Endothelial cell (in vitro differentiated cells): ENCODE measurements at regions not wholly inside any gene's neighbourhood (a gene's known extent, or its start where the extent isn't known, plus 50 kb on each side); places are given as distances from the start of the nearest gene placed in this dataset.

Experiments used
- DNase-seq: peaks from one replicate; pipeline ENCODE4 v3.0.0; 2021; ENCODE audit warnings: low spot score
- H3K27ac Mint-ChIP-seq: one replicate; pipeline ENCODE4 v1.8.0; 2021; ENCODE audit warnings: mixed read lengths, inconsistent platforms; ENCODE audit not compliant: unreplicated experiment
- H3K27me3 Mint-ChIP-seq: one replicate; pipeline ENCODE4 v1.8.0; 2021; ENCODE audit warnings: mild to moderate bottlenecking, moderate library complexity, mixed read lengths, inconsistent platforms; ENCODE audit not compliant: unreplicated experiment
- H3K36me3 Mint-ChIP-seq: one replicate; pipeline ENCODE4 v1.8.0; 2021; ENCODE audit warnings: mild to moderate bottlenecking, low read depth, mixed read lengths, inconsistent platforms; ENCODE audit not compliant: unreplicated experiment
- H3K4me1 Mint-ChIP-seq: one replicate; pipeline ENCODE4 v1.8.0; 2021; ENCODE audit warnings: mild to moderate bottlenecking, mixed read lengths, inconsistent platforms; ENCODE audit not compliant: unreplicated experiment
- H3K4me3 Mint-ChIP-seq: one replicate; pipeline ENCODE4 v1.8.0; 2021; ENCODE audit warnings: mild to moderate bottlenecking, mixed read lengths, inconsistent platforms; ENCODE audit not compliant: unreplicated experiment
- H3K9me3 Mint-ChIP-seq: one replicate; pipeline ENCODE4 v1.8.0; 2021; ENCODE audit warnings: mixed read lengths, inconsistent platforms; ENCODE audit not compliant: unreplicated experiment
- CTCF ChIP-seq: fragments of 200-600 bp; sonication (generic); IDR thresholded peaks from one replicate; pipeline ENCODE4 v1.5.0; 2021; ENCODE audit warnings: antibody characterized with exemption; ENCODE audit not compliant: unreplicated experiment

- no peaks in the 10 kb centered on the region for H3K36me3 Mint-ChIP-seq
- no peaks in the 10 kb centered on the region for H3K27me3 Mint-ChIP-seq
- no peak for TF ChIP-seq CTCF
- no peaks in the 10 kb centered on the region for H3K9me3 Mint-ChIP-seq
- no peak overlapping the region for H3K27ac Mint-ChIP-seq
- no peak overlapping the region for H3K4me3 Mint-ChIP-seq
- no peak for DNase-seq
- H3K4me1 Mint-ChIP-seq, result peaks cover 3% of the 10 kb centered on the region
Observed at GRCh38 chr2:48251437-48252148, 62.9 kb upstream of the FOXN2 start.

GRCh38 chr2:48253301-48253700 lies 61.2 kb upstream of the FOXN2 start:
- Mint-ChIP-seq H3K27me3 (no peaks in the 10 kb centered on the region), H3K27ac (no peak overlapping the region), H3K36me3 (no peaks in the 10 kb centered on the region), H3K4me1 (peaks cover 3% of the 10 kb centered on the region), H3K9me3 (no peaks in the 10 kb centered on the region), H3K4me3 (no peak overlapping the region)
- no peak for DNase-seq
- TF ChIP-seq CTCF, result no peak

- no peak overlapping the region for H3K27ac Mint-ChIP-seq
Observed at GRCh38 chr2:48254839-48255238, 59.6 kb upstream of the FOXN2 start.

GRCh38 chr2:48257456-48257855 lies 57.0 kb upstream of the FOXN2 start:
- no peak for DNase-seq
- Mint-ChIP-seq H3K36me3 (no peaks in the 10 kb centered on the region), H3K4me3 (no peak overlapping the region), H3K9me3 (no peaks in the 10 kb centered on the region), H3K27me3 (no peaks in the 10 kb centered on the region), H3K27ac (no peak overlapping the region), H3K4me1 (no peaks in the 10 kb centered on the region)
- TF ChIP-seq CTCF, result no peak

More at GRCh38 chr2:48254839-48255238, 59.6 kb upstream of the FOXN2 start:
- DNase-seq, result no peak
- Mint-ChIP-seq H3K4me1 (peaks cover 3% of the 10 kb centered on the region), H3K9me3 (no peaks in the 10 kb centered on the region), H3K27me3 (no peaks in the 10 kb centered on the region), H3K4me3 (no peak overlapping the region), H3K36me3 (no peaks in the 10 kb centered on the region)
- TF ChIP-seq CTCF, result no peak

- TF ChIP-seq CTCF, result no peak
- Mint-ChIP-seq H3K4me3 (no peak overlapping the region), H3K36me3 (no peaks in the 10 kb centered on the region), H3K27me3 (no peaks in the 10 kb centered on the region), H3K4me1 (no peaks in the 10 kb centered on the region), H3K27ac (no peak overlapping the region), H3K9me3 (no peaks in the 10 kb centered on the region)
- DNase-seq, result no peak
Observed at GRCh38 chr2:48258481-48259149, 55.9 kb upstream of the FOXN2 start.
